Natural killer cell (primary cell): ENCODE measurements at regions not wholly inside any gene's neighbourhood (a gene's known extent, or its start where the extent isn't known, plus 50 kb on each side); places are given as distances from the start of the nearest gene placed in this dataset.

ENCODE experiments used
- ATAC-seq, 3 donors: fragments of 150-1000 bp in 2 of 3; fragments of 200-7000 bp in 1 of 3; cut with Tn5 transposase; 1 replicate in 1 of 3; 2 replicates in 2 of 3; pipeline ENCODE4 v1.10.0; 2021; ENCODE audit warnings: mild to moderate bottlenecking in 2 of 3, moderate library complexity in 2 of 3
- DNase-seq, 2 donors: peaks; one replicate each; pipeline versions ENCODE4 v3.0.0 to v3.0.0-alpha.2; 2013 to 2021; ENCODE audit warnings: mixed read lengths in 1 of 2
- H3K27ac ChIP-seq: one replicate; pipeline ENCODE4 v1.5.1; 2013; ENCODE audit warnings: mild to moderate bottlenecking, low read length
- H3K27me3 ChIP-seq: one replicate; pipeline ENCODE4 v1.6.1; 2013; ENCODE audit warnings: low read length; ENCODE audit not compliant: control insufficient read depth, insufficient read depth
- H3K36me3 ChIP-seq: one replicate; pipeline ENCODE4 v1.6.1; 2013; ENCODE audit warnings: low read length; ENCODE audit not compliant: control insufficient read depth, insufficient read depth
- H3K4me1 ChIP-seq: one replicate; pipeline ENCODE4 v1.6.1; 2013; ENCODE audit warnings: low read length; ENCODE audit not compliant: control insufficient read depth, insufficient read depth
- H3K4me3 ChIP-seq: one replicate; pipeline ENCODE4 v1.5.1; 2013; ENCODE audit warnings: low read length
- H3K9me3 ChIP-seq: one replicate; pipeline ENCODE4 v1.6.1; 2013; ENCODE audit warnings: low read length; ENCODE audit not compliant: control insufficient read depth, insufficient read depth
- H3K27ac Mint-ChIP-seq, 2 donors: one replicate each; pipeline ENCODE4 v1.8.0; 2022; ENCODE audit warnings: mild to moderate bottlenecking in 2 of 2, mixed read lengths in 2 of 2, moderate library complexity in 1 of 2
- H3K27me3 Mint-ChIP-seq, 2 donors: one replicate each; pipeline ENCODE4 v1.8.0; 2022; ENCODE audit warnings: low read depth in 2 of 2, mixed read lengths in 2 of 2
- H3K36me3 Mint-ChIP-seq: one replicate; pipeline ENCODE4 v1.8.0; 2022; ENCODE audit warnings: mixed read lengths
- H3K4me1 Mint-ChIP-seq, 2 donors: one replicate each; pipeline ENCODE4 v1.8.0; 2022; ENCODE audit warnings: mixed read lengths in 2 of 2
- H3K4me3 Mint-ChIP-seq: one replicate; pipeline ENCODE4 v1.8.0; 2022; ENCODE audit warnings: mild to moderate bottlenecking, moderate library complexity, mixed read lengths
- H3K9me3 Mint-ChIP-seq, 2 donors: one replicate each; pipeline ENCODE4 v1.8.0; 2022; ENCODE audit warnings: mixed read lengths in 2 of 2
- WGBS: methylation state at CpG from one replicate; pipeline ENCODE4 v1.1.7; 2013; ENCODE audit warnings: missing lambda C conversion rate; ENCODE audit not compliant: insufficient coverage; 5-methylcytosine and 5-hydroxymethylcytosine counted together
- intact Hi-C: fragments of 100-400 bp; cut with micrococcal nuclease; formaldehyde crosslinking; loops from one replicate; pipeline ENCODE4 v1.14.2; 2022
- TF ChIP-seq, protein P1 (sequence below): fragments of 200-600 bp; IDR thresholded peaks from one replicate; pipeline ENCODE4 v1.8.0; 2022; ENCODE audit warnings: antibody characterized with exemption

- no peaks in the 10 kb centered on the region for H3K27me3 ChIP-seq
- no peaks in the 10 kb centered on the region for H3K27me3 Mint-ChIP-seq
- peaks cover 7 to 14% of the 10 kb centered on the region in 2 donors for H3K9me3 Mint-ChIP-seq
- no peaks in the 10 kb centered on the region for H3K9me3 ChIP-seq
- H3K27ac ChIP-seq: no peak overlapping the region
- no peak overlapping the region for H3K4me3 ChIP-seq
- H3K4me1 ChIP-seq: no peaks in the 10 kb centered on the region
- no peaks in the 10 kb centered on the region for H3K36me3 ChIP-seq
- H3K4me3 Mint-ChIP-seq: no peak overlapping the region
- no peaks in the 10 kb centered on the region for H3K4me1 Mint-ChIP-seq
- WGBS: 95% methylated on average over 5 of the region's 5 CpGs
- peaks cover 10% of the 10 kb centered on the region for H3K36me3 Mint-ChIP-seq
- intact Hi-C loops: no loop called here
- ATAC-seq (no peak), DNase-seq (no peak)
- TF ChIP-seq, protein P1, sequence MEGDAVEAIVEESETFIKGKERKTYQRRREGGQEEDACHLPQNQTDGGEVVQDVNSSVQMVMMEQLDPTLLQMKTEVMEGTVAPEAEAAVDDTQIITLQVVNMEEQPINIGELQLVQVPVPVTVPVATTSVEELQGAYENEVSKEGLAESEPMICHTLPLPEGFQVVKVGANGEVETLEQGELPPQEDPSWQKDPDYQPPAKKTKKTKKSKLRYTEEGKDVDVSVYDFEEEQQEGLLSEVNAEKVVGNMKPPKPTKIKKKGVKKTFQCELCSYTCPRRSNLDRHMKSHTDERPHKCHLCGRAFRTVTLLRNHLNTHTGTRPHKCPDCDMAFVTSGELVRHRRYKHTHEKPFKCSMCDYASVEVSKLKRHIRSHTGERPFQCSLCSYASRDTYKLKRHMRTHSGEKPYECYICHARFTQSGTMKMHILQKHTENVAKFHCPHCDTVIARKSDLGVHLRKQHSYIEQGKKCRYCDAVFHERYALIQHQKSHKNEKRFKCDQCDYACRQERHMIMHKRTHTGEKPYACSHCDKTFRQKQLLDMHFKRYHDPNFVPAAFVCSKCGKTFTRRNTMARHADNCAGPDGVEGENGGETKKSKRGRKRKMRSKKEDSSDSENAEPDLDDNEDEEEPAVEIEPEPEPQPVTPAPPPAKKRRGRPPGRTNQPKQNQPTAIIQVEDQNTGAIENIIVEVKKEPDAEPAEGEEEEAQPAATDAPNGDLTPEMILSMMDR: no peak
- H3K27ac Mint-ChIP-seq: no peak overlapping the region
Observed at GRCh38 chr13:22625691-22626090, 555.1 kb upstream of the SGCG start.

DNA sequence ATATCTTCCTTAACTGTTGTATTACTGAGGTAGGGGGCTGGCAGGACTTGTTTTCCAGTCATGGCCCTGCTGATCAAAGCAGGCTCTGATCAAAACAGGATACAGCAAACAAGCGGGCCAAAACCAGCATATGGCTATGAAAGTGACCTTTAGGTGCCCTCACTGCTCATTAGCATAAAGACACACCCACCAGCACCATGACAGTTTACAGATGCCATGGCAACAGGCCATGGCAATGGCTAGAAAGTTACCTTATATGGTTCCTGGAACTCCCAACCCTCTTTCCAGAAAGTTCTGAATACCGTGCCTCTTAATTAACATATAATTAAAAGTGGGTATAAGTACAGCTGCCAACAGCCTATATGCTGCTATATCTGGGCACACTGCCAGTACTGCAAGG is 551.4 kb upstream of the SGCG start:
- TF ChIP-seq, protein P1: no peak
- H3K36me3 ChIP-seq: no peaks in the 10 kb centered on the region
- no peak for ATAC-seq
- no peaks in the 10 kb centered on the region for H3K36me3 Mint-ChIP-seq
- no peak overlapping the region for H3K4me3 ChIP-seq
- no peak overlapping the region for H3K27ac Mint-ChIP-seq
- H3K4me1 ChIP-seq: no peaks in the 10 kb centered on the region
- WGBS: 80% methylated on average over 2 of the region's 2 CpGs
- no peak overlapping the region for H3K4me3 Mint-ChIP-seq
- H3K27ac ChIP-seq: no peak overlapping the region
- intact Hi-C loops: no loop called here
- H3K9me3 ChIP-seq: no peaks in the 10 kb centered on the region
- H3K9me3 Mint-ChIP-seq: peaks cover 11 to 12% of the 10 kb centered on the region in 2 donors
- no peak for DNase-seq
- H3K4me1 Mint-ChIP-seq: no peaks in the 10 kb centered on the region
- H3K27me3 ChIP-seq: no peaks in the 10 kb centered on the region
- H3K27me3 Mint-ChIP-seq: no peaks in the 10 kb centered on the region

GRCh38 chr13:22642088-22642487 is 538.7 kb upstream of the SGCG start:
- H3K4me3 Mint-ChIP-seq: no peak overlapping the region
- intact Hi-C loops: no loop called here
- 92% methylated on average over 8 of the region's 8 CpGs for WGBS

DNA sequence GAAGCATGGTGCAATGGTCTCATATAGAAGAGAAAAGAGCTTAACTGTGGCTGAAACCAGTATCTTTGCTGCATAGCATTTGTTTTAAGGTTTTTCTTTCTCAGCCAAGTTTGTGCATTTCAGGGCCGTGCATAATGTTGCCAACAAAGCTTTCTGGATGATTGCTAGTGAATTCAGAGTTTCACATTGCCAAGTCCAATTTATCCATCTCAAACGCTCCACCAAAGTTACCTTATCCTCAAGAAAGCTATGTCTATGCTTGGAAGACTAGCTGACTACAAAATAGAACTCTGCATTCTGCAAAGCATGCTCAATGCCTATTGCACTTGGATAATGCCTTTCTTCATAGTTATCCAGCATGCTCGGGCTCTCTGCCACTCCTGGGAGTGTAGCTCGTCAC is 535.8 kb upstream of the SGCG start:
- Mint-ChIP-seq H3K4me1 (no peaks in the 10 kb centered on the region), H3K27ac (no peak overlapping the region), H3K27me3 (no peaks in the 10 kb centered on the region), H3K4me3 (no peak overlapping the region), H3K36me3 (no peaks in the 10 kb centered on the region), H3K9me3 (peaks cover 6 to 11% of the 10 kb centered on the region in 2 donors)
- DNase-seq: no peak
- Histone ChIP-seq H3K27ac (no peak overlapping the region), H3K9me3 (peaks cover 6% of the 10 kb centered on the region), H3K4me1 (no peaks in the 10 kb centered on the region), H3K27me3 (no peaks in the 10 kb centered on the region), H3K36me3 (no peaks in the 10 kb centered on the region), H3K4me3 (no peak overlapping the region)
- intact Hi-C loops: no loop called here
- 83% methylated on average over 4 of the region's 4 CpGs for WGBS
- ATAC-seq: no peak
- TF ChIP-seq, protein P1: no peak

More at GRCh38 chr13:22642088-22642487, 538.7 kb upstream of the SGCG start:
- ATAC-seq: no peak
- Mint-ChIP-seq H3K27me3 (no peaks in the 10 kb centered on the region), H3K36me3 (no peaks in the 10 kb centered on the region), H3K27ac (no peak overlapping the region), H3K4me1 (no peaks in the 10 kb centered on the region), H3K9me3 (peaks cover 6 to 15% of the 10 kb centered on the region in 2 donors)
- Histone ChIP-seq H3K36me3 (no peaks in the 10 kb centered on the region), H3K27ac (no peak overlapping the region), H3K4me3 (no peak overlapping the region), H3K9me3 (peaks cover 6% of the 10 kb centered on the region), H3K27me3 (no peaks in the 10 kb centered on the region), H3K4me1 (no peaks in the 10 kb centered on the region)
- TF ChIP-seq, protein P1: no peak
- DNase-seq: no peak
